NOMO-1 treated with DMSO at 0.1 percent for 48 hours (cell line): ENCODE measurements at regions not wholly inside any gene's neighbourhood (a gene's known extent, or its start where the extent isn't known, plus 50 kb on each side); places are given as distances from the start of the nearest gene placed in this dataset.
"Not testable (repeated sequence)": the region's sequence is repeated elsewhere in the genome, so short reads cannot be mapped to it uniquely, and the experiment has no call there.

Experiments
- DNase-seq: peaks from one replicate; lab custom pipeline; 2025; ENCODE audit not compliant: unreplicated experiment; lab: John Stamatoyannopoulos, UW

GRCh38 chr6:140438346-140438735 is 1063.9 kb upstream of the CITED2 start:
- DNase-seq = no peak

GRCh38 chr6:140437619-140438345 is 1063.3 kb upstream of the CITED2 start:
- DNase-seq = no peak

GRCh38 chr6:140436023-140436811 is 1061.8 kb upstream of the CITED2 start:
- no peak for DNase-seq

GRCh38 chr6:140434761-140435160 is 1060.3 kb upstream of the CITED2 start:
- DNase-seq = no peak

- no peak for DNase-seq
These were observed 1058.6 kb upstream of the CITED2 start for GRCh38 chr6:140433072-140433471.

GRCh38 chr6:140427842-140428241 is 1053.4 kb upstream of the CITED2 start:
- no peak for DNase-seq

- DNase-seq = no peak
These were observed 1040.6 kb upstream of the CITED2 start for GRCh38 chr6:140414966-140415620.

- DNase-seq = no peak
These were observed 1028.6 kb upstream of the CITED2 start for GRCh38 chr6:140403020-140403419.

GRCh38 chr6:140401761-140402160 is 1027.3 kb upstream of the CITED2 start:
- DNase-seq = no peak

- no peak for DNase-seq
These were observed 1023.6 kb upstream of the CITED2 start for GRCh38 chr6:140398076-140398475.

GRCh38 chr6:140397106-140397505 is 1022.7 kb upstream of the CITED2 start:
- DNase-seq = no peak

GRCh38 chr6:140393665-140394540 is 1019.5 kb upstream of the CITED2 start:
- peak; percentile 64 for DNase-seq

GRCh38 chr6:140388815-140389214 is 1014.4 kb upstream of the CITED2 start:
- DNase-seq = no peak

- DNase-seq = peak; percentile 4
These were observed 1013.8 kb upstream of the CITED2 start for GRCh38 chr6:140388192-140388802.

- DNase-seq = no peak
These were observed 1011.2 kb upstream of the CITED2 start for GRCh38 chr6:140385679-140386078.

- DNase-seq = peak; percentile 50
These were observed 1007.9 kb upstream of the CITED2 start for GRCh38 chr6:140382355-140382754.

GRCh38 chr6:140380427-140381218 is 1006.2 kb upstream of the CITED2 start:
- peak; percentile 50 for DNase-seq

- no peak for DNase-seq
These were observed 1005.5 kb upstream of the CITED2 start for GRCh38 chr6:140379919-140380318.

- no peak for DNase-seq
These were observed 1001.8 kb upstream of the CITED2 start for GRCh38 chr6:140376209-140376608.

GRCh38 chr6:140373728-140374127 is 999.3 kb upstream of the CITED2 start:
- not testable (repeated sequence) for DNase-seq
